ENCODE measurements at regions not wholly inside any gene's neighbourhood (a gene's known extent, or its start where the extent isn't known, plus 50 kb on each side); places are given as distances from the start of the nearest gene placed in this dataset.

DNA sequence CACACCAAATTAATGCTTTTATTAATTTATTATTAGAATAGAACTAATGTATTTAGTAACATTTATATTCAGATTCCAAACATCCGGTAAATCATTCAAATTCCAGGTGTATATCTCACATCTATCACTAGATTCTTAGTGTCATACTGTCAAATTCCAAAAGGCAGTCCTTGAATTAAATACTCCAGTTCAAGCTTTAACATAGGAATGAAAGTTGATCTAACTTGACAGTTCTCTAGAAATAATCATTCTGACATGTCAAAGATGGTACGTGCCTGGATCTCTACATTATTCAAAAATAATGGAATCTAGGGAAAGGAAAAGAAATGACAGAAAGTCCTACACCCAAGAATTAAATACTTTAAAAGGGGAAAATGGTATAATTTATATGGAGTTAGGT, 1161.5 kb downstream of the PCDH9 start:
- TF ChIP-seq, protein P1, sequence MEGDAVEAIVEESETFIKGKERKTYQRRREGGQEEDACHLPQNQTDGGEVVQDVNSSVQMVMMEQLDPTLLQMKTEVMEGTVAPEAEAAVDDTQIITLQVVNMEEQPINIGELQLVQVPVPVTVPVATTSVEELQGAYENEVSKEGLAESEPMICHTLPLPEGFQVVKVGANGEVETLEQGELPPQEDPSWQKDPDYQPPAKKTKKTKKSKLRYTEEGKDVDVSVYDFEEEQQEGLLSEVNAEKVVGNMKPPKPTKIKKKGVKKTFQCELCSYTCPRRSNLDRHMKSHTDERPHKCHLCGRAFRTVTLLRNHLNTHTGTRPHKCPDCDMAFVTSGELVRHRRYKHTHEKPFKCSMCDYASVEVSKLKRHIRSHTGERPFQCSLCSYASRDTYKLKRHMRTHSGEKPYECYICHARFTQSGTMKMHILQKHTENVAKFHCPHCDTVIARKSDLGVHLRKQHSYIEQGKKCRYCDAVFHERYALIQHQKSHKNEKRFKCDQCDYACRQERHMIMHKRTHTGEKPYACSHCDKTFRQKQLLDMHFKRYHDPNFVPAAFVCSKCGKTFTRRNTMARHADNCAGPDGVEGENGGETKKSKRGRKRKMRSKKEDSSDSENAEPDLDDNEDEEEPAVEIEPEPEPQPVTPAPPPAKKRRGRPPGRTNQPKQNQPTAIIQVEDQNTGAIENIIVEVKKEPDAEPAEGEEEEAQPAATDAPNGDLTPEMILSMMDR (IDR thresholded peaks at IDR 0.05), result no peak

DNA sequence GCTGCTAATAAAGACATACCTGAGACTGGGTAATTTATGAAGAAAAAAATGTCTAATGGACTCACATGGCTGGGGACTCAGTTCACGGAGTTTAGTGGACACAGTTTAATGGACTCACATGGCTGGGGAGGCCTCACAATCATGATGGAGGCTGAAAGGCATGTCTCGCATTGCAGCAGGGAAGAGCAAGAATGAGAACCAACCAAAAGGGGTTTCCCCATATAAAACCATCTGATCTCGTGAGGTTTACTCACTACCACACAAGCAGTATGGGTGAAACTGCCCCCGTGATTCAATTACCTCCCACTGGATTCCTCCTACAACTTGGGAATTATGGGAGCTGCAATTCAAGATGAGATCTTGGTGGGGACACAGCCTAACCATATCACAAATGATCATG, 1181.2 kb downstream of the PCDH9 start:
- TF ChIP-seq, protein P1 (IDR thresholded peaks at IDR 0.05), result no peak

DNA sequence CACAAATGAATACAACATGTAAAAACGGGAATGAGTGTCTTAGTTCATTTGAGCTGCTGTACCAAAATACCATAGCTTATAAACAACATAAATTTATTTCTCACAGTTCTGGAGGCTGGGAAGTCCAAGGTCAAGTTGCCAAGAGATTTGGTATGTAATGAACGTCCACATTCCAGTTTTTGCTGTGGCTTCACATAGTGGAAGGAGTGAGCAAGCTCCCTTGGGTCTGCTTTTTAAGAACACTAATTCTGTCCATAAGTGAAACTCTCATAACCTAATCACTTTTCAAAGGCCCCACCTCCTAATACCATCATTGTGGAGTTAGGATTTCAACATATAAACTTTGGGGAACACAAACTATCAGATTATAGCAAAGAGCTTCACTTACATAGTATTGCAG, 1189.6 kb downstream of the PCDH9 start:
- TF ChIP-seq, protein P1 (IDR thresholded peaks at IDR 0.05), result no peak

DNA sequence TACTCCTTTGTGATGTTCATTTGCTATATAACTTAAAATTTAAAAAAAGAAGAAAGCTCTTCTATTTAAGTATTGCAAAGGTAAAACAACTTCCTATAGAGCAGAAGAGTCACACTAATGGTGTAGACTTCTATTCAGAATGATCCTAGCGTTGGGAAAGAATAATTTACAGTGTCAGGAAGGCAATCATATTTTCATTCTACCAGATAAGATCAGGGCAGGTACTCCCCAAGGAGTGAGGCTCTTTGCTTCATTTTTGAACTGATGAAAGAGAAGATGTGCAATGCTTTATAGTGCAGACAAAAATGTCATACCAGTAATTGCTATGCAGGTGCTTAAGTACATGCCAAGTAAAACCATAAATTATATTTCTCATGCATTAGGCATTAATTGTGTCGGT, 1193.0 kb downstream of the PCDH9 start:
- TF ChIP-seq, protein P1 (IDR thresholded peaks at IDR 0.05), result no peak

DNA sequence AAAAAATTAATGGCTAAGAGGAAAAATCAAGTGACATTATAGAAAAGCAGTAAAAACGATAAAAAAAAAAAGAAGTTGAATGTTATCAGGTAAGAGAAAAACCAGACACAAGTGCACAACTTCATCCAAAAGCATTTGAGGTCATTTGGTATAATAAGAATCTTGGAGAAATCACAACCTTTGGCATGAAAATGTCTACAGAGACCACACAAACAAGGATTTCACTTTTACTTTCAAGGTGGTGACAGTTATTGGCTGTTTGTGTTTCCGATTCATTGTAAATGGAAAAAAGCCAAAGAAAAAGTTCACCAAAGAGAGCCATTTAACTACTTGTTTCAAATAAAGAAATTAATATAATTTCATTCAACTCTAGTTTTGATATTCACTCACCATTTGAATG, 1193.5 kb downstream of the PCDH9 start:
- TF ChIP-seq, protein P1 (IDR thresholded peaks at IDR 0.05), result no peak

DNA sequence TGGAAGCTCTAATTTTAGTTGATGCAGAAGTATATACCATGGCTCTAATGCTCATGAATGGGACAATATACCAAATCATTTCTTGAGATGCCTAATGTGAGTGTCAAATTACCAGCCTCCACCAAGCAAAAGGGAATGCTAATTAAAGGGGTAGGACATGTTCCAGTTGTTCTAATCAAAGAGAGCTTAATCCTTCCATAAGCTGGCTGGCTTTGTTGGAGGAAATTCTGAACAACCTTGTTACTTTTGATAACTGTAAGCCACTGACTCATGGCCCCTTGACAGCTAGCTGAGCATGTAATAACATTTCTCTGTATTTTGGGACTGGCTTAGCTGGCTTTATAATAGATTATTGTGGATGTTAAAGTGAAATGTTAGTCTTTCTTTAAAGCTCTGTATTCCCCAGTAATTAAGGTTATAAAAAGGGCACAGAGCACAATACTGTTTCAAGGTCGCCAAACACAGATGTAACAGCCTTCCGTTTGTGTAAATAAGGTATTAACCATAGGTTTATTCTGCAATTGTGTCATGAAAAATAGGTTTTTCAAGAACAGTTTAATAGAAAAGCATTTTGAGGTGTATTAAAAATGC, 1194.0 kb downstream of the PCDH9 start:
- TF ChIP-seq, protein P1 (IDR thresholded peaks at IDR 0.05), result no peak

DNA sequence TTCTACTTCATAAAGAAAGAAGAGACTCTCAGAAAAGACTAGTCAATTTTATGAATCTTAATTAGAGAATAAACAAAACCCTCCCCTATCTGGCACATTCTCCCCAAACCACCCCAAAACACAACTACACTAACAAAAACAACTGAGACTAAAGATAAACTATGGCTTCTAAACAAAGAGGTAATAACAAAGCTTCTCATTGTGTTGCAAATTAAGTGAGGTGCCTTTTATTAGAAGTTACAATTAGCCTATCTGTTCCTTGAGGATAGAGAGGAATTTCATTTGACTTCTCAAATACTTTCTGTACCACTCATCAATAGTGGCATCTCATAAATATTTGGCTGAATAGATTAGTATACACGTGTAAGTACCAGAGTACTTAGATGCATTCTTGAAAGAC, 1196.2 kb downstream of the PCDH9 start:
- TF ChIP-seq, protein P1 (IDR thresholded peaks at IDR 0.05), result no peak

DNA sequence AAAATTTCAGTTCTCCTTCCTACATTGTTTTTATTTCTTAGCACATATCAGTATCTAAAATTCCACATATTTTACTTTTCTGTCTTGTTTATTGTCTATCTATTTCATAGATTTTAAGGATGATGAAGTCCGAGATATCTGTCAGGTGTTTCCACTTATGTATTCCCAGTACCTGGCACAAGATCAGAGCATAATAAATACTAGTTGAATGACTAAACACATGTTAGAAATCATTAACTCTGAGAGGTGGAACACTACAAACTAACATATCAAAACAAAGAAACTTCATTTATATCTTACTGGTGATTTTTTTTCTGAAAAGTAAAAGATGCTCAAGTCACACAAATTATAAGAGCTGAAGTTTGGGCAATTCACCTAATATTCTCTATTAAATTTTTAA, 1208.3 kb downstream of the PCDH9 start:
- TF ChIP-seq, protein P1 (IDR thresholded peaks at IDR 0.05), result no peak

All from LNCAP (cell line).